Activated T-helper 1 cell treated with anti-CD3 and anti-CD28 coated beads, Interleukin-2, amount 50 U/mL, for 16 hours (primary cell): ENCODE measurements at regions not wholly inside any gene's neighbourhood (a gene's known extent, or its start where the extent isn't known, plus 50 kb on each side); places are given as distances from the start of the nearest gene placed in this dataset.

Experiments used
- DNase-seq, 2 donors: peaks; one replicate each; pipeline ENCODE4 v3.0.0-alpha.2; 2020; ENCODE audit warnings: low read depth in 1 of 2, low spot score in 1 of 2

DNA sequence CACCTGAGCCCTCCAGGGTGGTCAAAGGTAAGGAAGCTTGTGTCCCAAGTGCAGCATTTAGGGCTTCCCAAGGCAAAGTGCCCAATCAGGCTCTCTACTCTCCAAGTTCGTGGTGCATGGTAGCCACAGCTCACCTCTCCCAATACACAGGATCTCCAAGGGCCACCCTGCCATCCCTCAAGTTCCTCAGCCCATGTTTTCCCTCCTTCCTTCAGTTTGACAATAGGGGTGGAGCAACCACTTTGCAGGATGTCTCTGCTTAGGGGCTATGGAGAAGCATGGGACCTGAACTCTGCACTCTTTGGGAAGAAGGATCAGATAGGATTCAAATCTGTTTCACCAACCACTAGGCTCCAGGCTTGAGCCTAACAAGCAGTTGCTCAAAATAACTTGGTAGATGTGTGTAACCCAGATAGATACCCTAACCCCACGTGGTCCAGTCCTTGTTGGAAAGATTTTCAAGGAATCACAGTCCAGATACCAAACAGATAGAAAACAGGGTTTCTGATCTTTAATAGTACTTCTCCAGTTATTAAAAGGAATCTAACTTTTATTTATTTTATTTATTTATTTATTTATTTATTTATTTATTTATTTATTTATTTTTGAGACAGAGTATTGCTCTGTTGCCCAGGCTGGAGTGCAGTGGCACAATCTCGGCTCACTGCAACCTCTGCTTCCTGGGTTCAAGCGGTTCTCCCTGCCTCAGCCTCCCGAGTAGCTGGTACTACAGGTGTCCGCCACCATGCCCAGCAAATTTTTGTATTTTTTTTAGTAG lies 248.1 kb downstream of the CTTN start:
- DNase-seq: no peak

DNA sequence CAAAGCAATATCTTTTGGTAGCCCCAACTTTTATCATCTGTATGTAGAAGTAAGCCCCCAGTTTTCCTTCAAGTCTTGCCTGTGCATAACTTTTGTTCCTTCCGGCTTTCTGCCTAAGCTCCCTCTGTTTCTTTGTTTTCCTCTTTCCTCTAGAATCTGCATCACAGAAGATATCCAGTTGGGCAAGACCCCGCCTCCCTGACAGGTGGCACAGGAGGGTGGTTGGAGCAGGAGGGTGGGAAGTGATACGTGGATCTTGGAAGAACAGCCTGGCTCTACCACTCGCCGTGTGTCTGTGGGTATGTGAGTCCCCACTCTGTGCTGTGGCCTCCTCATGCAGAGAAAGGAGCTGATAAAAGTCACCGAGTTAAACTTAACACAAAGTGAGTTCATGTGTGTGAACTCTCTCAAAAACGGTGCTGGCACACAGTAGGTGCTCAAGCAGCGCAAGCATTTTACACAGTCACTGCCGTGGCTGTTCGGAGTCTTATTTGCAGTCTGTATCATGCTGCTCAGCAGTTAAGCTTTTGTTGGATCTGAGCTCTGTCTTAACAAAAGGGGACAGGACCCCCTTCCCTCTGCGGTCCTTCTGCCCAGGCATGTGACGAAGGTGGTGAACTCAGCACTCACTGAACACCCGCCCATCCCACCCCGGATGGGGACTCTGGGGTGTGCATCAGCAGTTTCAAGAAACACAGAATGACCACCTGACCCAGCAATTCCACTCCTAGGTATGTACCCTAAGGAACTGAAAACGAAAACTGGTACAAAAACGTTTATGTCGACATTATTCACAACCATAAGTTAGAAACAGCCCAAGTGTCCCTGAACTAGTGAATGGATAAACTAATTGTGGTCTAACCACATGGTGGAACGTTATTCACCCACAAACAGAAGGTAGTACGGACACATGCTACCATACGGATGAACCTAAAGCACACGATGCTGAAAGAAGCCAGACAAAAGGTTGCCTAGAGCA lies 249.1 kb downstream of the CTTN start:
- no peak for DNase-seq

DNA sequence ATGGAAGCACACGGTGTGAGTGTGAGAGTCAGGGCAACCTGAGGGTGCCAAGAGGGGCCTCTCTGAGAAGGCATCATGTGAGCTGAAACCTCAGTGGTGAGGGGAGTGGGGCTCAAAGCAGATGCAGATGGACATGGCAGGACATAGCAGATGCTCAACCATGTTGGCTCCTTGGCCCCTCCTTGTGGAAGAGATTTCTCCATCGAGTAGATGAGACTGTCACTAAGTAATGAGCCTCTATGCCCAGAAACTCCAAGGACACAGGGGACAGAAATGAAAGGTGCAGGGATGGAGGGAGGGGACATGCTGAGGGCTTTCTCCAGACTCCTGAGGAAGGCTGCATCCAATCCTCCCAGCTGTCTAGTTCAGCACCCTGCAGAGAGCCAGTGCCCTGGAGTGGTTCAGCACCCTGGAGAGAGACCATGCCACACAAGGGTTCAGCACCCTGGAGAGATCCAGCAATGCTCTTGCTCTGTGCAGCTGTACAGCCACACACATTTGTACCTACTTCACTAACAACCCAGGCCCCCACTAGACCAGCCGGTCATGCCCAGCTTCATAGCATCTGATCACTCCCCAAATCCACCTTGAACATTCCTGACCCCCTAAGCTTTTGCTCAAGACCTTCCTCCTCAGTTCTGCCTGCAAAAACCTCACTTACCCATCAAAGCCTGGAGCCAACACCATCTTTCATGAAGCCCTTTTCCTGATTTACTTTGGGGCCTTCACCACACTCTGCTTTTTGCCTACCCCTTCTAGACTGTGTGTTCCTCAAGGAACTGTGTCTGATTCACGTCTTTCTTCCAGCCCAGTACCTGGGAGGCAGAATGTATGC lies 252.0 kb downstream of the CTTN start:
- no peak for DNase-seq

DNA sequence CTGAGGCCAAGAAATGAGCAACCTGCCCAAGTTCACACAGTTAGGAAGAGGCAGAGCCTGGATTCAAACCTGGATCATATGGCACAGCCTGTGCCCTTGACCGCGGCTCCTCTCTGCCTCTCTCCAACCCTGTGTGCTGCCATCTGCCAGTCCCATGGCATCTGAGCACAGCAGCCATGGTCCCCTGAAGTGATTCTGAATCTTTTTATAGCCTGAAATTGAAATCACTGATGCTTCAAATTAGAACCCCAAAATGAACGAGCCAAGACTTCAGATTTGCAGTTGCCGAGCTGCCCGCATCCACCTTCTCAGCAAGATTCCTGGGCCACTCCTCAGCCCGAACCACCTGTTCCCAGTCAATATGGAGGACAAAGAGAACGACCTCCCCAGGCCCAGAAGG lies 252.7 kb downstream of the CTTN start:
- no peak for DNase-seq

- DNase-seq: no peak
Measured at GRCh38 chr11:70654016-70654415, 255.7 kb downstream of the CTTN start.

GRCh38 chr11:70655816-70656215 lies 257.5 kb downstream of the CTTN start:
- DNase-seq: no peak

GRCh38 chr11:70656252-70656651 lies 257.9 kb downstream of the CTTN start:
- DNase-seq: no peak

- DNase-seq: no peak
Measured at GRCh38 chr11:70660059-70660888, 261.9 kb downstream of the CTTN start.

DNA sequence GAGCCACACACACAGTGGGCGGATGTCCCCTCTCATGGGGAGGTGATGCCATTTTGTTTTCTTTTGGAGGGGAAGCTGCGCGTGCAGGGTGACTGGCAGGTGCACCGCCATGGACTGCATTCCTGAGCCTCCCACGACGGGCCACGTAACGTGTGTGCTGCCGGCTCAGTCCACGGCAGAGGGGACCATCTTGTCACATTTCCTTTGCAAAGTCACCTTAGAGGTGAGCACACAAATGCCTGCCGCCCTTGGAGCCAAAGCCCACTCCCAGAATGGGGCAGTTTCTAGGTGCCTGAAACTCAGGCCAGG lies 262.5 kb downstream of the CTTN start:
- DNase-seq: no peak

GRCh38 chr11:70661761-70662501 lies 263.6 kb downstream of the CTTN start:
- no peak for DNase-seq

DNA sequence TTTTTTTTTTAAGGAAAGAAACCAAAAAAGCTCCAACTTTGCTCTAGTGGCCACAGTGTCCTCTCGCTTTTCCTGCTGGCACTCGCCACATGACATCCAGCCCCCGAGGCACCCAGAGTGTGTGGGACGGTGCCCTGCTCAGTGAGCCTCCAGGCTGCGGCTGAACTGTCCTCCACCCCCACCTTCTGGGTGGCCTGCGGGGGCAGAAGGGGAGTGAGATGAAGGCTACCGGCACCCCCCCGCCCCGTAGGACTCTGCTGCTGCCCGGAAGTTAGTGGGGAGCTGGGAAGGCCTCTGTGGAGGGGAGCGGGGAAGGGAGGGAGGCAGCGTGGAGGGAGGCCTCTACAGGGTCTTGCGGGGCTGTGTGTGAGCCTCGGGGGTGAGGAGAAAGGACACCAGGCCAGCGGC lies 264.4 kb downstream of the CTTN start:
- no peak for DNase-seq

DNA sequence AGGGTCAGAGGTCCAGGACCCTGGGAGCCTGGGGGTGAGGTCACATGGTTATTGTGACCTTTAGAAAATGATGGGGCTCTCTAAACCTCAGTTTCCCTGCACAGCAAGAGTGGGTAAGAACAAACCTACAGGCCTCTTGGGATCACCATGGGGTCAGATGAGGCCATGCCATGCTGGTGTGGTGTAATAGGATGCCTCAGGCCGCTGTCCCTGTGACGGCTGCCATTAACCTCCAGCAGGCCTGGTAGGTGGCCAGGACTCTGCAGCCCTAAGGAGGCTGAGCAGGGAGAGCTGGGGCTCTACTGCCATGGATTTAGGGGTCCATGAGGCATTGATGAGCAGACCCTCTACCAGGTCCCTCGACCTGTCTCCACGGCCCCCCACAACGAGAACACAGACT lies 265.5 kb downstream of the CTTN start:
- no peak for DNase-seq

GRCh38 chr11:70666311-70666710 lies 268.0 kb downstream of the CTTN start:
- DNase-seq: no peak

DNA sequence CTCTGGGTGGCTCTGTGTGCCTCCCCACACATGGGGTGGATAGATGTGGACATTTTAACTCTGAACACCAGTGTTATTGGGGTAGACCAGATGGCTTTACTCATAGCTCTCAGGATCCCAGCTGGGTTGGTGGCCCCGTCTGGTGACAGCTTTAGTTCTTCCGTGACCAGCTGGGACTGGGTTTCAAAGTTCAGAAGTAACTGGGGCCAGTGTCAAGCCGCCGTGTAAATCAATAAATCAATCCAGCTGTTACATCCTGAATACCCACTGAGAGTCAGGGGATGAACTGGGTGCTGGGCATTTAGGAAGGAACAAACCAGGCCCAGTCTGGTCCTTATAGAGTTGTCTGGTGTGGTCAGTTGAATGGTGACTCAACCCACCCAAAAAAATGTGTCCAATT lies 269.4 kb downstream of the CTTN start:
- no peak for DNase-seq

GRCh38 chr11:70668204-70669202 lies 270.2 kb downstream of the CTTN start:
- no peak for DNase-seq

DNA sequence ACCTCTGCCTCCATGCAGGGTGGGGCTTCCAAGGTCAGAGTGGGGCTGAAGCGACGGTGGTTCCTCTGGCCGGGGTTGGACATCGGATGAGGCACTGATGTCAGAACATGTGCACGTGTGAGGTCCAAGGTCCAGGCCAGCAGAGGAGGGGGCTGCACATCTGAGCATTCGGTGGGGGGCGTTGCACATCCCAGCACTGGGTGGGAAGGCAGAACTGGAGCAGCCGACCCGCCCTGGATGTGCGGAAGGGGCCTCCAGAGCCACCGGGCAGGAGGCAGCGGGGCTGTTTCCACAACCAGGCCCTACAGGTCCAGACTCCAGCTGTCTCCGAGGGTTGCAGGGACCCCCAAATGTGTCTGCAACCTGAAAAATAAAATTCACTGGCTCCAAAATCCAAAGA lies 271.0 kb downstream of the CTTN start:
- DNase-seq: no peak

DNA sequence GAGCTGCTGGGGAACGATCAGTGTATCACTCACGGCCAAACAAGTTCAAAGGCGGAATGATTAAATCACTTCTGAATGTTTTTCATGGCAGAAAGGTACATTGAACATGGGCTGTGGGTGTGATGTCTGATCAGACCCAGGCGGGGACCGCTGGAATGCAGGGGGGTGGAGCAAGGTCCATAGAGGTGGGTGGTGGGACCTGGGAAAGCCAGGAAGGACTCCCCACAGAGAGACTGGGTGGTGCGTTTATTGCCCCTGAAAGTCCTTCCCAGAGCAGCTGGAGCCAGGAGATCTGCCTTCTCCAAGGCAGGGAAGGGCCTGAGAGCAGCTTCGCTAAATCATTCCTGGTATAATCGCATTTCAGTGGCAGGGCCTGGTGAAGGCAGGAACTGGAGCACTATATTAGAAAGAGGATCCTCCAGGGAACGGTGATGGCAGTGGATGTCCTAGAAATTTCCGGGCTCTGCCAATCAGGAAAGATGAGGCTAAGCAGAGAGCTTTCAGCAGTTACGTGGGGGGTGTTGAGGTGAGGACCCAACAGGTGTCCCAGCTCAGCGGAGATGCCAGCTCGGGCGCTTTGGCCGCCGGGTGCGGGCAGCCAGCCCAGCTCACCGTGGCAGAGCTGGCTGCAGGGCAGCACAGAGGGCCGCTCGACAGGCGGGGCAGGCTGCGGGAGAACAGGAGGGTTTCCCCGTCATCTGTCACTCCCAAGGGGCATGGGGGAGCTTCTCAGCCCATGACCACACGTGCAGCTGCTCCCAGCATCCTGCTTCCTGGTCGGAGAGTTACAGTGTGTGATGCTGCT lies 271.7 kb downstream of the CTTN start:
- DNase-seq: no peak

DNA sequence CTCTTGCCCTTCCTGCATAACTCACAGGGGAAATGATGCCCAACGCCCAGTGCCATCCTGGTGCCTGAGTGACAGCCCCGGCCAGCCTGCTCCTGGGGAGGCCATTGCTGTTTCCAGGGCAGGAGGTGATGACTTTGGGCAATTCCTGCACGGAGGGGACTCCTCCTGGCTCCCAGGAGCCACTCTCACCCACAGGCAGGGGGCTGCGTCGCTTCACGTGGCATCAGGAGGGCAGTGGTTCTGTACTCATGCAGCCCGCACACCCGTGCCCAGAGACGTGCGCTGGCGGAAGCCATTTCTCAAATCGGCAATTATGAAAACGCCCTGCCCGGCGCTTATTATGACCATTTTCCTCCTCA lies 272.3 kb downstream of the CTTN start:
- no peak for DNase-seq
